BLaER1 treated with 17β-estradiol and CSF1 and Interleukin-3, amounts not matched to agents 10 nM and 100 nM (cell line): ENCODE measurements at regions not wholly inside any gene's neighbourhood (a gene's known extent, or its start where the extent isn't known, plus 50 kb on each side); places are given as distances from the start of the nearest gene placed in this dataset.

Experiments used
- H3K27ac ChIP-seq, 11 experiments: shearing (Covaris generic); formaldehyde crosslinking; 2 replicates each; pipeline ENCODE4 v1.8.1; 2022
- H3K27me3 ChIP-seq, 11 experiments: shearing (Covaris generic); formaldehyde crosslinking; 2 replicates each; pipeline ENCODE4 v1.8.1; 2022
- H3K36me3 ChIP-seq, 11 experiments: shearing (Covaris generic); formaldehyde crosslinking; 2 replicates each; pipeline ENCODE4 v1.8.1; 2022
- H3K4me1 ChIP-seq, 10 experiments: shearing (Covaris generic); formaldehyde crosslinking; 2 replicates each; pipeline ENCODE4 v1.8.1; 2022
- H3K4me2 ChIP-seq, 11 experiments: shearing (Covaris generic); formaldehyde crosslinking; 2 replicates each; pipeline ENCODE4 v1.8.1; 2022
- H3K4me3 ChIP-seq, 10 experiments: shearing (Covaris generic); formaldehyde crosslinking; 2 replicates each; pipeline ENCODE4 v1.8.1; 2022
- H3K9ac ChIP-seq, 11 experiments: shearing (Covaris generic); formaldehyde crosslinking; 2 replicates each; pipeline ENCODE4 v1.8.1; 2022
- H3K9me3 ChIP-seq, 11 experiments: shearing (Covaris generic); formaldehyde crosslinking; replicated peaks in 1 of 11; 2 replicates each; pipeline ENCODE4 v1.8.1; 2022
- H4K20me1 ChIP-seq, 11 experiments: shearing (Covaris generic); formaldehyde crosslinking; 2 replicates each; pipeline ENCODE4 v1.8.1; 2022
- Cebpa-rat ChIP-seq, 11 experiments: shearing (Covaris generic); IDR thresholded peaks; 2 replicates each; pipeline ENCODE4 v1.8.1; 2022

GRCh38 chr4:167452922-167453430 is 218.7 kb upstream of the SPOCK3 start:
- H3K4me2 ChIP-seq, result no peak overlapping the region
- no peak overlapping the region for H3K9ac ChIP-seq
- H3K4me3 ChIP-seq, result no peak overlapping the region
- no peaks in the 10 kb centered on the region for H3K27me3 ChIP-seq
- no peaks in the 10 kb centered on the region for H3K9me3 ChIP-seq
- no peak for TF ChIP-seq Cebpa-rat (IDR thresholded peaks at IDR 0.05)
- H3K36me3 ChIP-seq, result no peaks in the 10 kb centered on the region
- no peaks in the 10 kb centered on the region for H4K20me1 ChIP-seq
- H3K4me1 ChIP-seq, result no peaks in the 10 kb centered on the region
- no peak overlapping the region for H3K27ac ChIP-seq

GRCh38 chr4:167456619-167457018 is 222.3 kb upstream of the SPOCK3 start:
- no peaks in the 10 kb centered on the region for H3K4me1 ChIP-seq
- no peak overlapping the region for H3K27ac ChIP-seq
- H3K9ac ChIP-seq, result no peak overlapping the region
- no peaks in the 10 kb centered on the region for H4K20me1 ChIP-seq
- H3K9me3 ChIP-seq, result no peaks in the 10 kb centered on the region
- H3K36me3 ChIP-seq, result no peaks in the 10 kb centered on the region
- H3K27me3 ChIP-seq, result no peaks in the 10 kb centered on the region
- no peak overlapping the region for H3K4me3 ChIP-seq
- no peak overlapping the region for H3K4me2 ChIP-seq
- no peak for TF ChIP-seq Cebpa-rat (IDR thresholded peaks at IDR 0.05)

GRCh38 chr4:167469436-167469835 is 235.1 kb upstream of the SPOCK3 start:
- no peaks in the 10 kb centered on the region for H3K9me3 ChIP-seq
- no peaks in the 10 kb centered on the region for H4K20me1 ChIP-seq
- H3K9ac ChIP-seq, result no peak overlapping the region
- no peaks in the 10 kb centered on the region for H3K36me3 ChIP-seq
- no peak overlapping the region for H3K4me2 ChIP-seq
- no peaks in the 10 kb centered on the region for H3K27me3 ChIP-seq
- H3K27ac ChIP-seq, result no peak overlapping the region
- no peak for TF ChIP-seq Cebpa-rat (IDR thresholded peaks at IDR 0.05)
- no peak overlapping the region for H3K4me3 ChIP-seq
- H3K4me1 ChIP-seq, result no peaks in the 10 kb centered on the region

GRCh38 chr4:167475951-167476350 is 241.7 kb upstream of the SPOCK3 start:
- H3K4me1 ChIP-seq, result no peaks in the 10 kb centered on the region
- no peak for TF ChIP-seq Cebpa-rat (IDR thresholded peaks at IDR 0.05)

GRCh38 chr4:167492007-167492406 is 257.7 kb upstream of the SPOCK3 start:
- no peak overlapping the region for H3K4me2 ChIP-seq
- no peaks in the 10 kb centered on the region for H4K20me1 ChIP-seq
- TF ChIP-seq Cebpa-rat (IDR thresholded peaks at IDR 0.05), result no peak
- H3K27me3 ChIP-seq, result no peaks in the 10 kb centered on the region
- no peak overlapping the region for H3K9ac ChIP-seq
- H3K9me3 ChIP-seq, result peaks cover 0 to 14% (median 0%) of the 10 kb centered on the region in 11 experiments; a peak in 3 of 22 replicates
- no peak overlapping the region for H3K27ac ChIP-seq
- no peaks in the 10 kb centered on the region for H3K36me3 ChIP-seq
- no peak overlapping the region for H3K4me3 ChIP-seq
- no peaks in the 10 kb centered on the region for H3K4me1 ChIP-seq

More at GRCh38 chr4:167475951-167476350, 241.7 kb upstream of the SPOCK3 start:
- Histone ChIP-seq H3K27me3 (no peaks in the 10 kb centered on the region), H3K4me2 (no peak overlapping the region), H4K20me1 (no peaks in the 10 kb centered on the region), H3K27ac (no peak overlapping the region), H3K9ac (no peak overlapping the region), H3K36me3 (no peaks in the 10 kb centered on the region), H3K4me3 (no peak overlapping the region), H3K9me3 (no peaks in the 10 kb centered on the region; a peak in 1 of 22 replicates)

- H3K9me3 ChIP-seq, result no peaks in the 10 kb centered on the region
- no peak overlapping the region for H3K4me2 ChIP-seq
- H3K4me1 ChIP-seq, result no peaks in the 10 kb centered on the region
- H4K20me1 ChIP-seq, result no peaks in the 10 kb centered on the region
- TF ChIP-seq Cebpa-rat (IDR thresholded peaks at IDR 0.05), result no peak
- H3K27ac ChIP-seq, result no peak overlapping the region
- H3K27me3 ChIP-seq, result no peaks in the 10 kb centered on the region
- no peaks in the 10 kb centered on the region for H3K36me3 ChIP-seq
- H3K9ac ChIP-seq, result no peak overlapping the region
- no peak overlapping the region for H3K4me3 ChIP-seq
Observed at GRCh38 chr4:167509551-167509950, 275.3 kb upstream of the SPOCK3 start.

GRCh38 chr4:167524091-167524490 is 289.8 kb upstream of the SPOCK3 start:
- no peak for TF ChIP-seq Cebpa-rat (IDR thresholded peaks at IDR 0.05)
- Histone ChIP-seq H3K9me3 (no peaks in the 10 kb centered on the region), H4K20me1 (no peaks in the 10 kb centered on the region), H3K9ac (no peak overlapping the region), H3K4me3 (no peak overlapping the region), H3K27me3 (no peaks in the 10 kb centered on the region), H3K4me1 (no peaks in the 10 kb centered on the region), H3K4me2 (no peak overlapping the region), H3K27ac (no peak overlapping the region), H3K36me3 (no peaks in the 10 kb centered on the region)

- H4K20me1 ChIP-seq, result no peaks in the 10 kb centered on the region
- H3K27ac ChIP-seq, result no peak overlapping the region
- H3K9ac ChIP-seq, result no peak overlapping the region
- H3K4me3 ChIP-seq, result no peak overlapping the region
- no peaks in the 10 kb centered on the region for H3K27me3 ChIP-seq
- no peak for TF ChIP-seq Cebpa-rat (IDR thresholded peaks at IDR 0.05)
- H3K4me1 ChIP-seq, result no peaks in the 10 kb centered on the region
- H3K4me2 ChIP-seq, result no peak overlapping the region
- no peaks in the 10 kb centered on the region for H3K9me3 ChIP-seq
- H3K36me3 ChIP-seq, result no peaks in the 10 kb centered on the region
Observed at GRCh38 chr4:167537761-167538160, 303.5 kb upstream of the SPOCK3 start.

- Histone ChIP-seq H4K20me1 (no peaks in the 10 kb centered on the region), H3K4me3 (no peak overlapping the region), H3K4me1 (no peaks in the 10 kb centered on the region), H3K4me2 (no peak overlapping the region), H3K27me3 (no peaks in the 10 kb centered on the region), H3K36me3 (no peaks in the 10 kb centered on the region), H3K9ac (no peak overlapping the region), H3K9me3 (no peaks in the 10 kb centered on the region), H3K27ac (no peak overlapping the region)
- TF ChIP-seq Cebpa-rat (IDR thresholded peaks at IDR 0.05), result no peak
Observed at GRCh38 chr4:167541286-167541685, 307.0 kb upstream of the SPOCK3 start.

GRCh38 chr4:167544391-167544790 is 310.1 kb upstream of the SPOCK3 start:
- H3K4me2 ChIP-seq, result no peak overlapping the region
- no peaks in the 10 kb centered on the region for H3K27me3 ChIP-seq
- H3K4me1 ChIP-seq, result no peaks in the 10 kb centered on the region
- H3K4me3 ChIP-seq, result no peak overlapping the region
- H4K20me1 ChIP-seq, result no peaks in the 10 kb centered on the region
- H3K9me3 ChIP-seq, result no peaks in the 10 kb centered on the region
- TF ChIP-seq Cebpa-rat (IDR thresholded peaks at IDR 0.05), result no peak
- H3K9ac ChIP-seq, result no peak overlapping the region
- no peaks in the 10 kb centered on the region for H3K36me3 ChIP-seq
- no peak overlapping the region for H3K27ac ChIP-seq
